Stimulated activated naive CD8-positive, alpha-beta T cell treated with anti-CD3 and anti-CD28 coated beads, Interleukin-15, amount 100 ng/mL, for 72 hours (primary cell): ENCODE measurements at regions not wholly inside any gene's neighbourhood (a gene's known extent, or its start where the extent isn't known, plus 50 kb on each side); places are given as distances from the start of the nearest gene placed in this dataset.

Source experiments
- ATAC-seq: fragments of 150-1000 bp; cut with Tn5 transposase; 2 replicates; pipeline ENCODE4 v1.10.0; 2021; ENCODE audit warnings: mild to moderate bottlenecking, moderate library complexity
- DNase-seq, 2 donors: peaks; one replicate each; pipeline ENCODE4 v3.0.0; 2021 to 2022
- H3K27ac Mint-ChIP-seq, 2 donors: one replicate each; pipeline ENCODE4 v1.8.0; 2022; ENCODE audit warnings: mild to moderate bottlenecking in 2 of 2, mixed read lengths in 2 of 2, moderate library complexity in 2 of 2
- H3K27me3 Mint-ChIP-seq: one replicate; pipeline ENCODE4 v1.8.0; 2022; ENCODE audit warnings: mixed read lengths
- H3K4me1 Mint-ChIP-seq: one replicate; pipeline ENCODE4 v1.8.0; 2022; ENCODE audit warnings: mild to moderate bottlenecking, mixed read lengths
- H3K4me3 Mint-ChIP-seq, 2 donors: one replicate each; pipeline ENCODE4 v1.8.0; 2022; ENCODE audit warnings: mild to moderate bottlenecking in 2 of 2, mixed read lengths in 2 of 2, moderate library complexity in 1 of 2
- H3K9me3 Mint-ChIP-seq, 2 donors: one replicate each; pipeline ENCODE4 v1.8.0; 2022; ENCODE audit warnings: mixed read lengths in 2 of 2

GRCh38 chrX:107571296-107571998, 56.9 kb upstream of the PRPS1 start:
- Mint-ChIP-seq H3K9me3 (peaks cover 5 to 6% of the 10 kb centered on the region in 2 donors), H3K27me3 (no peaks in the 10 kb centered on the region), H3K4me1 (no peaks in the 10 kb centered on the region), H3K27ac (no peak overlapping the region), H3K4me3 (no peak overlapping the region)
- ATAC-seq (no peak), DNase-seq (no peak)

- Mint-ChIP-seq H3K9me3 (peaks cover 5 to 6% of the 10 kb centered on the region in 2 donors), H3K27me3 (no peaks in the 10 kb centered on the region), H3K4me1 (no peaks in the 10 kb centered on the region), H3K27ac (no peak overlapping the region), H3K4me3 (no peak overlapping the region)
- DNase-seq = no peak
- ATAC-seq = no peak
Measured at GRCh38 chrX:107573016-107573415, 55.3 kb upstream of the PRPS1 start.

GRCh38 chrX:107574054-107574683, 54.1 kb upstream of the PRPS1 start:
- H3K27me3 Mint-ChIP-seq = no peaks in the 10 kb centered on the region
- DNase-seq (no peak), ATAC-seq (no peak)
- H3K9me3 Mint-ChIP-seq = peaks cover 5 to 6% of the 10 kb centered on the region in 2 donors
- no peak overlapping the region for H3K4me3 Mint-ChIP-seq
- peak overlapping the region in 1 of 2 donors; percentile 57 for H3K27ac Mint-ChIP-seq
- H3K4me1 Mint-ChIP-seq = no peaks in the 10 kb centered on the region

- peaks cover 5 to 6% of the 10 kb centered on the region in 2 donors for H3K9me3 Mint-ChIP-seq
- no peaks in the 10 kb centered on the region for H3K4me1 Mint-ChIP-seq
- ATAC-seq (no peak), DNase-seq (no peak)
- H3K27me3 Mint-ChIP-seq = no peaks in the 10 kb centered on the region
- no peak overlapping the region for H3K27ac Mint-ChIP-seq
- no peak overlapping the region for H3K4me3 Mint-ChIP-seq
Measured at GRCh38 chrX:107574711-107575110, 53.6 kb upstream of the PRPS1 start.

GRCh38 chrX:107576392-107576791, 51.9 kb upstream of the PRPS1 start:
- Mint-ChIP-seq H3K9me3 (peaks cover 5 to 6% of the 10 kb centered on the region in 2 donors), H3K27me3 (no peaks in the 10 kb centered on the region), H3K4me1 (no peaks in the 10 kb centered on the region), H3K27ac (no peak overlapping the region), H3K4me3 (no peak overlapping the region)
- DNase-seq (no peak), ATAC-seq (no peak)

GRCh38 chrX:107576841-107577240, 51.5 kb upstream of the PRPS1 start:
- no peak overlapping the region for H3K4me3 Mint-ChIP-seq
- peak; percentile 74 for ATAC-seq
- H3K4me1 Mint-ChIP-seq = no peaks in the 10 kb centered on the region
- H3K9me3 Mint-ChIP-seq = peaks cover 5% of the 10 kb centered on the region in 2 donors
- H3K27ac Mint-ChIP-seq = no peak overlapping the region
- DNase-seq = peak; percentile 1 to 25
- H3K27me3 Mint-ChIP-seq = no peaks in the 10 kb centered on the region

GRCh38 chrX:107577933-107578332, 50.4 kb upstream of the PRPS1 start:
- H3K4me3 Mint-ChIP-seq = no peak overlapping the region
- no peak for ATAC-seq
- H3K4me1 Mint-ChIP-seq = no peaks in the 10 kb centered on the region
- no peaks in the 10 kb centered on the region for H3K9me3 Mint-ChIP-seq
- DNase-seq = no peak
- no peak overlapping the region for H3K27ac Mint-ChIP-seq
- no peaks in the 10 kb centered on the region for H3K27me3 Mint-ChIP-seq
